Keratinocyte (primary cell): ENCODE measurements at regions not wholly inside any gene's neighbourhood (a gene's known extent, or its start where the extent isn't known, plus 50 kb on each side); places are given as distances from the start of the nearest gene placed in this dataset.

Source experiments
- CTCF ChIP-seq, 3 experiments: IDR thresholded peaks in 1 of 3; conservative IDR thresholded peaks in 1 of 3; optimal IDR thresholded peaks in 1 of 3; 2 replicates in 2 of 3; 3 replicates in 1 of 3; pipeline versions ENCODE3 to v1.5.1; 2011; ENCODE audit warnings: low read length in 3 of 3, mild to moderate bottlenecking in 3 of 3, moderate library complexity in 2 of 3, control low read depth in 1 of 3, inconsistent platforms in 1 of 3; ENCODE audit not compliant: insufficient read depth in 2 of 3; ENCODE audit errors: extremely low read depth in 1 of 3
- EZH2 ChIP-seq: IDR thresholded peaks from one replicate; pipeline ENCODE4 v1.6.1; 2012; ENCODE audit warnings: inconsistent platforms, mild to moderate bottlenecking, low read length, moderate library complexity

GRCh38 chr18:67715567-67715966 lies 199.0 kb upstream of the DSEL start:
- no peak for TF ChIP-seq CTCF (optimal IDR thresholded peaks at IDR 0.05 in 1 of 3, IDR thresholded peaks at IDR 0.05 in 1 of 3, conservative IDR thresholded peaks at IDR 0.05 in 1 of 3; ENCODE audit: extremely low read depth in 1 of 3, insufficient read depth in 2 of 3, low read length in 3 of 3)
- TF ChIP-seq EZH2 = no peak
